Non-pigmented ciliary epithelial cell (primary cell): ENCODE measurements at regions not wholly inside any gene's neighbourhood (a gene's known extent, or its start where the extent isn't known, plus 50 kb on each side); places are given as distances from the start of the nearest gene placed in this dataset.
"Not testable (repeated sequence)": the region's sequence is repeated elsewhere in the genome, so short reads cannot be mapped to it uniquely, and the experiment has no call there.

ENCODE experiments used
- DNase-seq: peaks from one replicate; pipeline ENCODE4 v3.0.0-alpha.2; 2010; ENCODE audit warnings: low read depth

DNA sequence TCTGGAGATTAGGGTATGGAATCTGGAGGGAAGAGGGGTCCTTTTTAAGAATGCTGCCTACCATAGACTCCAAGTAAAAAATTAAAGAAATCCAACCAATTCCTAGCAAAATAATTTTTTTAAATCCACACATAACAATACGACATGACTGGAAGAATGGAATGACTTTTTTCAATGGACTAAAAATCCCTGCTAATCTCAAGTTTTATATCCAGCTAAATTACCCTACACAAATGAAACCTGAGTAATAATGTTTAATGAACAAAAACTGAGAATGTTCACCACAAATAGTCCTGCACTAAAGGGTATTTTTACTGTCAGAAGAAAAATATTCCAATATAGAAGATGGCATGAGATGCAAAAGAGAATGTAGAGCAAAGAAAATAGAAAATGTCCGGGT is 220.3 kb upstream of the AGTR1 start:
- DNase-seq: no peak

DNA sequence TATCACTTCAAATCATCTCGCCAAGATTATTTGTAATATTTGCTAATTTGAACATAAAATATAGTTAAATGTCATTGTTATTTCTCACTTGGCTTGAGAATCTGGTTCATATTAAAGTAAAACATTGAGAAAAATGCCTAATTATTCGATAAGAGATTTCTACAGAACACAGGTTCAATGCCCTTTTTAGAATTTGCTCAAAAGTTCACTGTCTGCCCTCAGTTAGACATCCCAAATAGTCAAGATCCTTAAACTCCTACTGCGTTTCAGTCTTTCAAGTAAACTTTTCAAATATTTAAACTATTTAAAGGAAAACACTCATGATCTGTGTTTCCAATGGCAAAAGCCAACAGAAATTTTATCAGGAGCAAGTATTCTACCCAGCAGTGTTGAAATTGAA is 204.1 kb upstream of the AGTR1 start:
- DNase-seq: no peak

DNA sequence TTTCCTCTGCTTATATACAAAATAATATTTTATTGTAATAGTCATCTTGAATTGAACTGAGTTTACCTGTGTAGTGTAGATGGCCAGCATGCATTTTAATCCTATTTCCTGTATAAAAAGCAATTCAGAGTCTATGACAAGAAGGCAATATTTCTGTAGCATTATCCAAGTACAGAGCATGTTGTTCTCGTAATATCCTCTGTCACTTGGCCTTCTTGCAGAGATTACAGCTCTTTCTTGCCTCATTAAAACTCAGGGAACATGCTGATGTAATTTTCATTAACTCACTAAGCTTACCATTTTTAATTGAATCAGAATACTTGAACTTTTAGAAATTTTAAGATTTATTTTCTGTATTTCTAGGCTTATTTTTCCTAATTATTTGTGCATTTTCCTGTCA is 203.3 kb upstream of the AGTR1 start:
- DNase-seq: no peak

DNA sequence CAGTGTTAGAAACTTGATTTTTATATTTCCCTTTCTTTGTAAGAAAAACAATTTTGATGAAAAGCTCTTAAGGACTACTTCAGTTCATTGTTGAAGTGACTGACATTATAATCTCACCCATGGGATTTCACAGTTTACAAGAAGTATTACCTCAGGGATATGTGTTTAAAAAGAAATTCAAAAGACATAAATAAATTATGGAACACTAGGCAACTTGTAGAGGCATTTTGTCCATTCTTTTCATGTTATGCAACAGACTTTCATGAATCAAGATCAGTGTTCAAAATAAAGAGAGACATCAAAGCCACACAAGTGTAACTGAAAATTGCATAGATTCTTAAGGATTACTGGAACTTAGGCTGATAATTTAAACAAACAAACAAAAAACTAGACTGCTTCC is 196.8 kb upstream of the AGTR1 start:
- DNase-seq: no peak

DNA sequence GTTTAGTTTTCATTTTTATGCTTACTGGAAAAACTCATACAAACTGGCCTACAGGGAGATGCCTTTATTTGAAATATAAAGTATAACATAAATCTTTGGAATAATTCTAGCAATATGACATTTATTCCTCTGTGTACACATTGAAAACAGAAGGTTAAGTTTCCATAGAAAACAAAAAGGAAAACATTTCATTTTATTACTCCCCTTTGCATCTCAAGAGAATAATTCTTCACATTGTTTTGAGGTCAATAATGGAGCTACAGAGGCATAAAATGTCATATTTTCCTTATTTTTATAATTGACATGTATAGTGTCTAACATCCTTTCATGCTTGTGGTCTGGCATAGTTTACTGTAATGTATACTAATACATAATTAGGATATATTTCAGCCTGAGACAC is 187.6 kb upstream of the AGTR1 start:
- no peak for DNase-seq

DNA sequence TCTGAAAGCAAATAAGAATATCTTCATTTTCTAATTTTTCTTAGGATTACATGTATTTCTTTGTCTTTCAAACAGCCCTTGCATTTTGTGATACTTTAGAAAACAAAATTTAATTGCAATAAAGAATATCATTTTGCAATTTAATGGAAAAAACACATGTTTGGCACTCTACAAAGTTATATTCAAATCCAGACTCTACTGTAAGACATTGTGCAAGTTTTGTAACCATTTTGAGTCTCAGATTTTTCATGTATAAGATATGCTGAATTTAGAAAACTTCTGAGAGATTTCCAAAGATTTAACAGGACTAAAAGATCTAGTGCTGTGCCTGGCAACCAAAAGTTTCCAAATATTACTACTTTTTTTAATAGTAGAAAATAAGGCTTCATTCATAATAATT is 187.1 kb upstream of the AGTR1 start:
- DNase-seq: no peak

DNA sequence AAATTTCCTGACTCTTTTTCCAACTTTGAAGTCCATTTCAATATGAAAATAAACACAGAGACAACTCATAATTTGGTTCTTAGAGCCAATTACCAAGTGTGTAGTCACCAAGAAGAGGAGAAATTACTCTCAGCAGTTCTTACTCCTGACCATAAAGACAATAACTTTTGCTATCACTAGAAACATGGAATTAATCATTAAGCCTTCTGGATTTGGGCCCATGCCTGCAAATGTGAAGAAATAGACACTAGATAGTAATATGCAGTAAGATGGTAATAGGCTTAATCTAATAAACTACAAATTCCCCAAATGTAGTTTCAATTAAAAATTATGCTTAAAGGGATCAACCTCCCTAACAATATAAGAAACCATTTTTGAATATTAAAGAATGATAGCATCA is 185.1 kb upstream of the AGTR1 start:
- no peak for DNase-seq

DNA sequence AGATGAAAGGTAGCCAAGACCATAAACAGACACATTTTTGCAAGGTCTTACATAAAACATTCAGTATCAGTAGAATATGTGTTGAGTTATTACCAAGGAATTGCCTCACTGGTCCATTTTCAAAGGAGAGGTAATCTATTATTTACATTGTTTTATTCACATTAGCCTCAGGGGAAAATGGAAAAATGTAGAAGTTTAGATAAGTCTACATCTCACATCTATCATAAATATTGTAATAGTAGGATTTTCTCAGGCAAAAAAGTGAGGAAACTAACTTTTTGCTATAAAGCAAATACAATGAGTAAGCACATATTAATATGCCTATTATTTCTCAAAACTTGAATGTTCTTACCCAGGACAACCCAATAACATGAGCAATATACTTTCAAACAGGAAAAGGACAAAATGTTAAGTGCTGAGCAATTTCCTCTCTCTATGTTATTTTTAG is 184.6 kb upstream of the AGTR1 start:
- DNase-seq: no peak

DNA sequence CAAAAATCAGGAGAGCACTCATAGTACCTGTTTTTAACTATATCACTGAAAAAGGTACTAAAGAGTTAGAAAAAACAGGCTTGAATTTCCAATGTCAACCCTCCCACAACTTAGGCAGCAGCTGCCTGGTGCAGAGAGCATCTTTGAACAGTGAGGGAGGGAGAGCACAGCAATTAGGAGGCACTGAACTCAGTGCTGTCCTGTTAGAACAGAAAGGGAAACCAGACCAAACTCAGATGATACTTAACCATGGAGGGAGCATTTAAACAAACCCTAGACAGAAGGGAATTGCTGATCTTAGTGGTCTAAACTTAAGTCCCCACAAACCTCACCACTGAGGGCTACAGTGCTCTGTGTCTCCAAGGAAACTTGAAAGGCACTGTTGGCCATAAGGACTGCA is 179.2 kb upstream of the AGTR1 start:
- DNase-seq: no peak

DNA sequence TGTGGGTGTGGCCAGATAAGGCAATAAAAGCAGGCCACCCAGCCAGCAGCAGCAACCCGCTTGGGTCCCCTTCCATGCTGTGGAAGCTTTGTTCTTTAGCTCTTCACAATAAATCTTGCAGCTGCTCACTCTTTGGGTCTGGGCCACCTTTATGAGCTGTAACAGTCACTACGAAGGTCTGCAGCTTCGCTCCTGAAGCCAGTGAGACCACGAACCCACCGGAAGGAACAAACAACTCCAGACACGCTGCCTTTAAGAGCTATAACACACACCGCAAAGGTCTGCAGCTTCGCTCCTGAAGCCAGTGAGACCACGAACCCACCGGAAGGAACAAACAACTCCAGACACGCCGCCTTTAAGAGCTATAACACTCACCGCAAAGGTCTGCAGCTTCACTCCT is 172.1 kb upstream of the AGTR1 start:
- DNase-seq: not testable (repeated sequence)

DNA sequence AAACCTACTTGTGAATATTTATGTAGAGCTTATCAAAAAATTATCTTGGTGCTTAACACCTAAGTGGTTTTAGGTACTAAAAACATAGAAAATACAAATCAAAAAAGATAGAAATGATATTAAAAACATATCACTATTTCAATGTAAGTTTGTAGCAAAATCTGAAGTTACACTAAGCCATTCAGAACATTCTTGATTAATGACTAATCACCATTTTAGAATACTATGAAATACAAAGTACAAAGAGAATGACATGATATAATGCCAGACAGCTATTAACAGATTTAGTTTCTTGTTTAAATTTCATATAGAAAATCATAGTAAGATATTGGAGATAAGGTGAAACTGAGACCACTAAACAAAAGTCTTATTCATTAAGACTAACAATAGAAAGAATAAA is 169.7 kb upstream of the AGTR1 start:
- DNase-seq: no peak

DNA sequence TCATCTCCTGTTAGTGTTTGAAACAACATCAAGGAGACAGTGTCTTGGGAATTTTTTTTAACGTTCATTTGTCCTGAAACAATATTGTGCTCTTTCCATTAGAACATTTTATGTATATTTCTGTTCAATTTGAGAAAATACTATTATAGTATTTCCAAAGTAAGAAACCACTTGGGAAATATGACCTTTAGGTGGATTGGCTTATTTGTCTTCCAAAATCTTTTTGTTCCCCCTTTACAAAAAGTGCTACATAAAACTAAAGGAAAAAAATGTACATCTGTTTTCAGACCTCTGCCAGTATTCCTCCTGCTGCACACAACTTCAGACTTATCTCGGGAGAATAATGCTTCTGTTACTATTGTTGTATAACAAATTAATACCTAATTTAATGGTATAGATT is 165.9 kb upstream of the AGTR1 start:
- DNase-seq: no peak

DNA sequence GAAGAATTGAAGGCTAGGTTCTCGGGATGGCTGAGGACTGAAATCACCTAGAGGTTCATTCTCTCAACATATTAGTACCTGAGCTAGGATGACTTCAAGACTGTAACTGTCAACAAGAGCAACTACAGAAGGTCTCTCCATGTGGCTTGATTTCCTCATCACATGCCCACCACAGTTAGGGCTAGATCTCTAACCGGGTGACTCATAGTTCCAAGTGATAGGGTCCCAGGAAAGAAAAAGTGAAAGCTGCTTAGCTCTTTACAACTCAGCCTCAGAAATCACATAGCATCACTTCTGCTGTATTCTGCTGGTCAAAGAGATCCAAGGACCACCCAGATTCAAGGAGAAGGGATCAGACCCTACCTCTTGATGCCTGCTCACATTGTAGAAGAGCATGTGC is 165.4 kb upstream of the AGTR1 start:
- no peak for DNase-seq

DNA sequence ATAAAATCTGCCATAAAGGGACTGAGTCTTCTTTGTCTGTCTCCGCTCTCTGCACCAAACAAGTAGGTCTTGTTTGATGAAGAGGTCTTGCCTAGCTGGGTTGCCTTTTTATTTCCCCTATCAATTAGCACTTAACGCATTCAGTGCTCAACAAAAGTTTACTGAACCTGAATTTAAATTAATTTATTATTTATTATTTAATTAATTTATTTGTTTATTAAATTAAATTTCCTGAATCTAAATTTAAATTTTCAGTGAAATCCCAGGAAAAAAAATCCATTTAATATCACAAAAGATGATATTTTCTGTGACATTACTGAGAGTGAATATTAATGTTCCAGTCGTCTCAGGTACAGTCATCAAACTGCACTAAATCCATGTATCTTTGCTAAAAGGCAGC is 164.9 kb upstream of the AGTR1 start:
- no peak for DNase-seq

DNA sequence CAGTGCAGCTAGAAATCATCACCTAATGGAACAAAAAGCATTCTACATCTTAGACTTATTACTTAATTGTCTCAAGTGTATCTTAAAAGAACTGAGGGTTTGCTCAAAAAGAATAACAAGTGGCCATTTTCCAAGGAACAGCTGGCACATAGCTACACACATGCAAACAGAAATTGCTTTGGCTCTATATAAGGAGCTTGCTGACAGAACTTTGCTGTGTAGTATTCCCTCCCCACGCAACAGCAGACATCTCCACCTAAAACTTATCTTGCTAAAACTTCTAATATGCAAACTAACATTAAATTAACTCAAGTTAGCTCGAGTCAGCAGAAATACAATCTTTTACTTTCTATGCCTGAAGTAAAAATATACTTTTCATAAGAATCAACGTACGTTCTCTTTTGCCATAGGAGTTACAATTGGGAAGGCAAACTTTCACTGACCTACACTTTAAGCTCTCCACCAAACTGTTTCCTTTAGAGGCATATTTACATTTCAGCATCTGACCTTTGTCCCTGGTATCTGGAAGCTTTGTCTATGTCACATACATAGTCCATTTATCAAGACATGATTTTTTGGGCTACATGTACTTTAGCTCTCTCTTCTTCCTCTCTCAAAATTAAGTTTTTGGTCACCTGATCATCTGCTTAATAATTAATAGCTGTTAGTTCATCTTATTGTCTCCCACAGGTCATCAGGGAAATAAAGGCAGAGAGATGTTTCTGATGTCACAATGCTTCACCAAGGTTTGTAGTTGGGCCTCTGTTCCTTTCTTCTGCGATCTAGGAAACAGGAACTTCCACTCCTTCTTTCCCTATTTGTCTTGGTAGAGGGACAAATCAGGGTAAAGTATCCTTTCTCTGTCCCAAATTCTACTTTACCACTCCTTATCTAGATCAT is 163.4 kb upstream of the AGTR1 start:
- no peak for DNase-seq

DNA sequence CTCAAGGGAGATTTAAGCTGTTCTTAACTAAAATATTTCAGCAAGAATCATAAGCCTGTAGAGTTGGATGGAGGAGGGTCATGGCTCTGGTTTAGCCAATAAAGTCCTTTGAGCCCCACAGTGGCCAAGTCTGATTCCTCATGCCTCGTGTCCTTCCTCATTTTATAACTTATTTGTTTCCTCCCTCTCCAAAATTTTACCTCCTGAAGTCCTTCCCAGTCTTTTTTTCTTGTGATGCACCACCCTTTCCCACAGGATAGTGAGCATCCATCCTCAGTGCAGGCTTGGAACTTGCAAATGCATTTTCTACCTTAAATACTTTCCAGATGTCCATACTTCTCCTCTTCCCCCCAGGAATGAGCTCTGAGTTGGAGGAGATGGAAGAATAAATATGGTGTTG is 162.7 kb upstream of the AGTR1 start:
- DNase-seq: no peak

DNA sequence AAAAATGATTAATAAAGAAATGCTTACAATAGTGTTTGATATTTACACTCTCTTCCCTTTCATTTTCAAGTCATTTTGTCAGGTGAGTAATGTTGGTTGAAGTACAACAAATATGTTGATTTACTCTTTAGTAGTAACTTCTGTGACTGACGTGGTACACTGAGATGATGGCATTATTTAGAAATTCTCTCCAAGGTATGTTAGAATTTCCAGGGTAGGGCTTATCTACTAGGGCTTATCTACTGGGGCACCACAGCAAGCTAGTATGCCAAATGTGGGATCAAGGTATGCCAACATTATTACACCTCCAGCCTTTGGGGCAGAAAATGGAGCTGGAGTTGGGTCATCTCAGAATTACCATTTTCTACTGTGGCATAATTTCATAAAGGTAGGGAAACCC is 157.4 kb upstream of the AGTR1 start:
- no peak for DNase-seq

DNA sequence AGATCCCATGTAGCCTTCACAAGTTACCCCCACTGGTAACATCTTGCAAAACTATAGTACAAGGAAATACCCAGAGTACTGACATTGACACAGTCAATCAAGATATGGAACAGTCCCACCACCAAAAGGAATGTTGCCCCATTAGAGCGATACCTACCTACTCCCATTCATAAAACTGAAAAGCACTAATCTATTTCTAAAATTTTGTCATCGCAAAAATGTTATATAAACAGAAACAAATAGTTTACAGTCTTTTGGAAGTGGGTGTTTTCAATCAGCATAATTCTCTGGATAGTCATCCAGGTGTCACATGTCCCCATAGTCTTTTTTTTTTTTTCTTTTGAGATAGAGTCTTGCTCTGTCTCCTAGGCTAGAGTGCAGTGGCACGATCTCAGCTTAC is 156.9 kb upstream of the AGTR1 start:
- no peak for DNase-seq

DNA sequence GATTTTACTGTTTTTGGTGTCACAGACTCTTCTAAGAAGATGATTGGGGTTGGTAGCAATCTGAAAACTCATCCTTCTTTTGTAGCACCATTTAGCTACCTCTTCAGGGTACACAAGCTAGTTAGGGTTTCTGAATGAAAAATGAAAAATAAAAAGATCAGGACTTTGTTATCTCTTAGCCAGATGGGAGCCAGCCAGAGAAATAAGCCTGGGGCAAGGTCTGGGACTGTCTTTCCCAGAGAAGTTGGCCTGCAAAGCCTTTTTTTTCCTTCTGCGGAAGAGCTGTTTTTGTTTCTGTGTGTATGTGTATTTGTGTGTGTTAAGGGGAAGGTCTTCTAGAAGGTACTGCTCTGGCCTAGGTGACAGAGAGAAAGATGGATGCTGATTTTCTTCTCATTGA is 150.7 kb upstream of the AGTR1 start:
- DNase-seq: no peak

DNA sequence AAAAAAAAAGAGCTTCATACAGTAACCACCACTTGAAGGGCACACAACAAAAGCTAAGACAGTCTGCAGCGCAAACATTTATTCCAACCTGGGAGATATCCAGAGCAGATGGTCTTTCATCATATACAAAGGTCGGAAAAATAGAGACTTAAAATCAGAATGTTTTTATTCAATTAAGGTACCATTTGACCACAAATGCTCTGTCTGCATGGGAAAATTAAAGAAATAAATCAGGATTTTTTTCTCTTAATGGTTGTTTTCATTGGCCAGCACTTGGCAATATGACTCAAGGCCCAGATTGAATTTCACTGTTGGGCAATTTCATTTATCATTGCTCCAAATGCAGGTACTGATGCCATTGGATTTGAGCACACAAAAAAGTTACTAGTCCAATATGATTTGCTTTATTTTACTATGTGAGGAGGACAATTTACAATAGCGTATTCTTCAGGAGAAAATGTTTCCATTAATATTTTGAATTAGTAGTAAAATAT is 145.9 kb upstream of the AGTR1 start:
- DNase-seq: no peak

DNA sequence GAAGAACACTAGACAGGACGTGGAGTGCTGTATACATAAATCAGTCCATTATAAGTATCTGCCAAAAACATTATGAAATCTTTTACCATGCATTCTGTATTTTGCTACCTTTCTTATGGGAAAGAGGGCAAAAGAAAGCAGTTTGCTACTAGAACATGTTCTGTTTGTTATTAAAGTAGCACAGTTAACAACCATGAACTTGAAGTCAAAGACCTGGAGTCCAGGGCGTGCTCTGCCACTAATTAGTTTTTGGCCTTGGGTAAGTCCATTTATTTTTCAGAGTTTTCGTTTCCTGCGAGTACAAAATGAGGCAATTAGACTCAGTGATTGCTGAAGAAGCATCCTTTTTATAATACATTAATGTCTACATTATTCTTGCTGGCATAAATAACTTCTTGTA is 143.3 kb upstream of the AGTR1 start:
- DNase-seq: no peak

DNA sequence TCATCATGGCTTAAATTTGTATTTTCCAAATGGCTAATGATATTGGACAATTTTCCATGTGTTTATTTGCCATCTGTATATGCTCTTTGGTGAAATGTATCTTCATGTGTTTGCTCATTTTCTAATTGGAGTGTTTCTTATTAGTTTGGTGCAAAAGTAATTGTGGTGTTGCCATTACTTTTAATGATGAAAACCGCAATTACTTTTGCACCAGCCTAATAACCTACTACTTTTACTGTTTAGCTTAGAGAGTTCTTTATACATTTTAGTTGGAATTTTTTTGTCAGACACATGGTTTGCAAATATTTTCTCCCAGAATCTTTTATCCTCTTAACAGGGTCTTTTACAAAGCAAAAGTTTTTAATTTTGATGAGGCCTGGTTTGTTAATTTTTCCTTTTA is 141.0 kb upstream of the AGTR1 start:
- no peak for DNase-seq

DNA sequence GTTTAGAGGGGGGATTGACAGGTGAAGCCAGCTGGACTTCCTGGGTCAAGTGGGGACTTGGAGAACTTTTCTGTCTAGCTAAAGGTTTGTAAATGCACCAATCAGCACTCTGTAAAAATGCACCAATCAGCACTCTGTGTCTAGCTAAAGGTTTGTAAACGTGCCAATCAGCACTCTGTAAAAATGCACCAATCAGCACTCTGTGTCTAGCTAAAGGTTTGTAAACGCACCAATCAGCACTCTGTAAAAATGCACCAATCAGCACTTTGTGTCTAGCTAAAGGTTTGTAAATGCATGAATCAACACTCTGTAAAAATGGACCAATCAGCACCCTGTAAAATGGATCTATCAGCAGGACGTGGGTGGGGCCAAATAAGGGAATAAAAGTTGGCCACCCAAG is 120.1 kb upstream of the AGTR1 start:
- DNase-seq: not testable (repeated sequence)

DNA sequence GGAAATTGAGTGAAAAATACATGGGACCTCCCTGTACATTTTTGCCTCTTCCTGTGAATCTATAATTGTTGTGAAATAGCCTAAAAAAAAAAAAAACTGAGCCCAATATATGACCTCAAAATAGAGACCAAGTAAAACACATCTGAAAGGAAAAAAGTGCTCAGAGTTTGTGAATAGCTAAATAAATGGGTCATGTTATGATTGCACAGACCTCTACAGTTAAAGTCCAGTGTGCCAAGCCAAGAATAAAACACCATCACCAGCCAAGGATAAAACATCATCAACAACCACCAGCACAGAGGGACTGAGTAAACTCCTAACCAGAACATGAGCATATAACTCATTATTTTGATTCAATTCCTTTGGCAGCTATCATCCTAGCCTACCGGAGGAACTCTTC is 115.6 kb upstream of the AGTR1 start:
- DNase-seq: no peak
